ENCODE measurements at regions not wholly inside any gene's neighbourhood (a gene's known extent, or its start where the extent isn't known, plus 50 kb on each side); places are given as distances from the start of the nearest gene placed in this dataset.
A peak's percentile ranks its signal among the peaks of the same experiment; 100 is the strongest.

GRCh38 chr2:64787698-64788097 lies 134.0 kb upstream of the SERTAD2 start:
- H3K4me2 ChIP-seq (ENCODE audit: low read length) = no peak overlapping the region
- H3K9me3 ChIP-seq (ENCODE audit: low read length) = no peaks in the 10 kb centered on the region
- no peaks in the 10 kb centered on the region for H3K27me3 ChIP-seq (ENCODE audit: low read length)
- H3K27ac ChIP-seq (ENCODE audit: low read length) = no peak overlapping the region
- no peak overlapping the region for H3K9ac ChIP-seq (ENCODE audit: low read length)
- ChIA-PET CTCF (no interaction called here), POLR2A (ENCODE audit: unreplicated experiment) (no interaction called here)
- no peaks in the 10 kb centered on the region for H4K20me1 ChIP-seq (ENCODE audit: low read length)
- intact Hi-C loops (cut with micrococcal nuclease) = no loop called here
- DNase-seq (no peak), ATAC-seq (no peak)
- peaks cover 48% of the 10 kb centered on the region for H3K4me1 ChIP-seq (ENCODE audit: insufficient read depth, low read length)
- no TSS peak for BruUV-seq (replicated peaks)
- H3K79me2 ChIP-seq (ENCODE audit: low read length) = no peaks in the 10 kb centered on the region
- no peak overlapping the region for H2AFZ ChIP-seq (ENCODE audit: low read length)
- no peak for TF ChIP-seq EZH2phosphoT487 (IDR thresholded peaks at IDR 0.05; ENCODE audit: borderline replicate concordance, low read length)
- no peak for TF ChIP-seq EZH2 (IDR thresholded peaks at IDR 0.05; ENCODE audit: low read length, unreplicated experiment)
- TF ChIP-seq, protein P1, sequence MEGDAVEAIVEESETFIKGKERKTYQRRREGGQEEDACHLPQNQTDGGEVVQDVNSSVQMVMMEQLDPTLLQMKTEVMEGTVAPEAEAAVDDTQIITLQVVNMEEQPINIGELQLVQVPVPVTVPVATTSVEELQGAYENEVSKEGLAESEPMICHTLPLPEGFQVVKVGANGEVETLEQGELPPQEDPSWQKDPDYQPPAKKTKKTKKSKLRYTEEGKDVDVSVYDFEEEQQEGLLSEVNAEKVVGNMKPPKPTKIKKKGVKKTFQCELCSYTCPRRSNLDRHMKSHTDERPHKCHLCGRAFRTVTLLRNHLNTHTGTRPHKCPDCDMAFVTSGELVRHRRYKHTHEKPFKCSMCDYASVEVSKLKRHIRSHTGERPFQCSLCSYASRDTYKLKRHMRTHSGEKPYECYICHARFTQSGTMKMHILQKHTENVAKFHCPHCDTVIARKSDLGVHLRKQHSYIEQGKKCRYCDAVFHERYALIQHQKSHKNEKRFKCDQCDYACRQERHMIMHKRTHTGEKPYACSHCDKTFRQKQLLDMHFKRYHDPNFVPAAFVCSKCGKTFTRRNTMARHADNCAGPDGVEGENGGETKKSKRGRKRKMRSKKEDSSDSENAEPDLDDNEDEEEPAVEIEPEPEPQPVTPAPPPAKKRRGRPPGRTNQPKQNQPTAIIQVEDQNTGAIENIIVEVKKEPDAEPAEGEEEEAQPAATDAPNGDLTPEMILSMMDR (conservative IDR thresholded peaks at IDR 0.05; ENCODE audit: low read depth, low read length) = no peak
- no peaks in the 10 kb centered on the region for H3K9me2 ChIP-seq (replicated peaks; ENCODE audit: low read length)
- no peaks in the 10 kb centered on the region for H3K36me3 ChIP-seq (ENCODE audit: low read depth, low read length)
- H3F3A ChIP-seq (ENCODE audit: low read length, unreplicated experiment) = no peaks in the 10 kb centered on the region
- no peak overlapping the region for H3K4me3 ChIP-seq (ENCODE audit: low read length)

GRCh38 chr2:64789466-64790320 lies 136.0 kb upstream of the SERTAD2 start:
- no TSS peak for BruUV-seq (replicated peaks)
- DNase-seq (peak; percentile 61), ATAC-seq (peak; percentile 40)
- Histone ChIP-seq H3K36me3 (ENCODE audit: low read depth, low read length) (no peaks in the 10 kb centered on the region), H3K27me3 (ENCODE audit: low read length) (no peaks in the 10 kb centered on the region), H3F3A (ENCODE audit: low read length, unreplicated experiment) (no peaks in the 10 kb centered on the region), H2AFZ (ENCODE audit: low read length) (peak overlapping the region; percentile 70), H3K27ac (ENCODE audit: low read length) (peak overlapping the region; percentile 6; the same call in 1 of the 2 replicates), H3K9ac (ENCODE audit: low read length) (no peak overlapping the region), H3K9me3 (ENCODE audit: low read length) (no peaks in the 10 kb centered on the region), H4K20me1 (ENCODE audit: low read length) (no peaks in the 10 kb centered on the region), H3K79me2 (ENCODE audit: low read length) (no peaks in the 10 kb centered on the region), H3K4me1 (ENCODE audit: insufficient read depth, low read length) (peaks cover 58% of the 10 kb centered on the region), H3K4me2 (ENCODE audit: low read length) (peak overlapping the region; percentile 65), H3K9me2 (replicated peaks; ENCODE audit: low read length) (no peaks in the 10 kb centered on the region), H3K4me3 (ENCODE audit: low read length) (no peak overlapping the region)
- ChIA-PET CTCF (no interaction called here), POLR2A (ENCODE audit: unreplicated experiment) (no interaction called here)
- intact Hi-C loops (cut with micrococcal nuclease) = no loop called here
- no peak for TF ChIP-seq EZH2phosphoT487 (IDR thresholded peaks at IDR 0.05; ENCODE audit: borderline replicate concordance, low read length)
- TF ChIP-seq, protein P1 (conservative IDR thresholded peaks at IDR 0.05; ENCODE audit: low read depth, low read length) = no peak
- TF ChIP-seq EZH2 (IDR thresholded peaks at IDR 0.05; ENCODE audit: low read length, unreplicated experiment) = no peak

GRCh38 chr2:64792300-64792699 lies 138.6 kb upstream of the SERTAD2 start:
- Histone ChIP-seq H2AFZ (ENCODE audit: low read length) (no peak overlapping the region), H3K79me2 (ENCODE audit: low read length) (no peaks in the 10 kb centered on the region), H3K4me1 (ENCODE audit: insufficient read depth, low read length) (peaks cover 51% of the 10 kb centered on the region), H3F3A (ENCODE audit: low read length, unreplicated experiment) (no peaks in the 10 kb centered on the region), H3K9me2 (replicated peaks; ENCODE audit: low read length) (no peaks in the 10 kb centered on the region), H3K4me3 (ENCODE audit: low read length) (no peak overlapping the region), H3K9me3 (ENCODE audit: low read length) (no peaks in the 10 kb centered on the region), H4K20me1 (ENCODE audit: low read length) (no peaks in the 10 kb centered on the region), H3K36me3 (ENCODE audit: low read depth, low read length) (no peaks in the 10 kb centered on the region), H3K9ac (ENCODE audit: low read length) (no peak overlapping the region), H3K27ac (ENCODE audit: low read length) (peak overlapping the region; percentile 86; the same call in 1 of the 2 replicates), H3K27me3 (ENCODE audit: low read length) (no peaks in the 10 kb centered on the region), H3K4me2 (ENCODE audit: low read length) (peak overlapping the region; percentile 68; the same call in 1 of the 2 replicates)
- intact Hi-C loops (cut with micrococcal nuclease) = loop anchor here (1.0 to 2.0 kb wide), 3 partner anchors 25 to 73 kb away; no protein-coding TSS in a partner anchor
- BruUV-seq (replicated peaks) = no TSS peak
- ATAC-seq = peak; percentile 12; the same call in 1 of the 2 replicates
- TF ChIP-seq EZH2 (IDR thresholded peaks at IDR 0.05; ENCODE audit: low read length, unreplicated experiment) = no peak
- no peak for TF ChIP-seq EZH2phosphoT487 (IDR thresholded peaks at IDR 0.05; ENCODE audit: borderline replicate concordance, low read length)
- TF ChIP-seq, protein P1 (conservative IDR thresholded peaks at IDR 0.05; ENCODE audit: low read depth, low read length) = peak; percentile 50; the same call in 1 of the 2 replicates
- DNase-seq = peak; percentile 43
- ChIA-PET CTCF (interaction anchor here (0.6 to 3.3 kb wide), 4 partner anchors 25 to 198 kb away, joined by 3 to 28 read pairs (median 8); no protein-coding TSS in a partner anchor), POLR2A (ENCODE audit: unreplicated experiment) (interaction anchor here (0.6 to 1.0 kb wide), 2 partner anchors 14 to 138 kb away, joined by 4 read pairs; no protein-coding TSS in a partner anchor)

Data from PC-3 (cell line).